GM12874 (cell line): ENCODE measurements at regions not wholly inside any gene's neighbourhood (a gene's known extent, or its start where the extent isn't known, plus 50 kb on each side); places are given as distances from the start of the nearest gene placed in this dataset.

Experiments
- TF ChIP-seq, protein P1 (sequence below): IDR thresholded peaks from 2 replicates; pipeline ENCODE4 v1.5.1; 2011; ENCODE audit warnings: low read depth, mild to moderate bottlenecking, control low read depth, low read length, moderate library complexity; ENCODE audit not compliant: insufficient read depth

DNA sequence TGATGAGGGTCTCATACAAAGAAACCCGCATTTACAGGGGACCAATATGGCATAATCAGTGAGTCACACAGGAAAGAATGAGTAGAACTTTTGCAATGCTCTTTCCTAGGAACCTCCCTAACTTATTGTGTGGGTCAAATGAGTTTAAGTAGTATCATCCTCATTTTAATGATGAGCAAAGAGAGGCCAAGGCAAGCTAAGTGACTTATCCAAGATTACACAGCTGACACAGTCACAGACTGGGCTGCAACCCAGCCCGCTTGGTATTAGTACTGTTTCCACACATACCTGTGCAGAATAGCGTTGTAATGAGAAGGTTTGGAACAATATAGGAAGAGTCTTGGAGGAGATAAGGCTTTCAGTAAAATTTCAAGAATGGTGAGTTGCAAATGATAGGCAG lies 91.0 kb upstream of the PPP1R2C start:
- TF ChIP-seq, protein P1, sequence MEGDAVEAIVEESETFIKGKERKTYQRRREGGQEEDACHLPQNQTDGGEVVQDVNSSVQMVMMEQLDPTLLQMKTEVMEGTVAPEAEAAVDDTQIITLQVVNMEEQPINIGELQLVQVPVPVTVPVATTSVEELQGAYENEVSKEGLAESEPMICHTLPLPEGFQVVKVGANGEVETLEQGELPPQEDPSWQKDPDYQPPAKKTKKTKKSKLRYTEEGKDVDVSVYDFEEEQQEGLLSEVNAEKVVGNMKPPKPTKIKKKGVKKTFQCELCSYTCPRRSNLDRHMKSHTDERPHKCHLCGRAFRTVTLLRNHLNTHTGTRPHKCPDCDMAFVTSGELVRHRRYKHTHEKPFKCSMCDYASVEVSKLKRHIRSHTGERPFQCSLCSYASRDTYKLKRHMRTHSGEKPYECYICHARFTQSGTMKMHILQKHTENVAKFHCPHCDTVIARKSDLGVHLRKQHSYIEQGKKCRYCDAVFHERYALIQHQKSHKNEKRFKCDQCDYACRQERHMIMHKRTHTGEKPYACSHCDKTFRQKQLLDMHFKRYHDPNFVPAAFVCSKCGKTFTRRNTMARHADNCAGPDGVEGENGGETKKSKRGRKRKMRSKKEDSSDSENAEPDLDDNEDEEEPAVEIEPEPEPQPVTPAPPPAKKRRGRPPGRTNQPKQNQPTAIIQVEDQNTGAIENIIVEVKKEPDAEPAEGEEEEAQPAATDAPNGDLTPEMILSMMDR, result no peak

DNA sequence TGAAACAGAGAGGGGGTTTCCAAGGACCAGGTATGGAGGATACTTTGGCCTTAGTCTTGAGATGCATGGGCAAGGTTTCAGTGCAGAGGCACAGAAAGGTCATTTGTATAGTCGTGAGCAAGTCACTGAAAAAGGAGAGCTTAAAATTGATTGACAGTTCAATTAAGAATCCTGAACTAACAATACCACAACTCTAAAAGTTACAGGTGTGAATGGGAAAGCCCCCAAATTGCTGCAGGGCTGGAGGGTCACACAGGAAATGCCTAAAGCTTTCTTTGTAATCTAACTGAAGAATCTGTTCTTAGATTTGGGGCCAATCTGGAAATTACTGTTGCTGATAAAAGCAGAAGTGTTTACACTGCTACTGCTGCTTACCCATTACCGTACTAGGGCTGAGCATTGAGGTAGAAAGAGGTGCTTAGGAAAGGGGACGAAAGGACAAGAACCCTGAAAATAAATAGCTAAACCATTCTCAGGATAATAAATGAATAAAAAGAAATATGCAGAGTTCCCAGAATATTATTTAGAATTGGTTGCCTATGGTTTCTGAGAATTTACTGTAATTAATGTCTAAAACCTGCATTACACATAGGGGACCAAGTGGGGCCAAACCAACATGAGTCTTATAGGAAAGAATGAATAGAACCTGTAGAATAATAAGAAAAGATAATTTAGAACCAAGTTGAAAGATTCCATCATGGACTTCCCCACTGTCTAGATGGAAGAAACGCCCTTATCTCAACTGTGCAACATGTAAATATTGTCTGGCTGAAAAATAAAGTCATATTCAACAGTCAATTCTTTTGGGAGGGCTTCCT lies 91.9 kb upstream of the PPP1R2C start:
- TF ChIP-seq, protein P1, result no peak

DNA sequence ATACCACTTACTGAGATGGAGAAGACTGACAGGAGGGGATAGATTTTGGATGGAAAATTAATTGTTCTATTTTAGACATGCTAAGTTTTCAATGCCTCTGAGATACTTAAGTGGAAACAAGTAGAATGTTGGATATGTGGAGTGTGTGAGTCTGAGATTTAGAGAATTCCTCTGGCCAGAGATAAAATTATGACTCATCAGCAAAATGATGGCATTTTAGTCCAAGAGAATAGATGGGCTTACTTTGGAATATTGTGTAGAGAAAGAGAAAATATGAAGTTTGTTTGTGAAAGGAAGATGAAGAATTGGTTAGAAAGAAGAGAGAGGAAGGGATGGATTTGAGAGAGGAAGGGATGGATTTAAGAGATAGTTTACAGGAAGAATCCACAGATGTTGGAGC lies 108.6 kb upstream of the PPP1R2C start:
- TF ChIP-seq, protein P1, result no peak

DNA sequence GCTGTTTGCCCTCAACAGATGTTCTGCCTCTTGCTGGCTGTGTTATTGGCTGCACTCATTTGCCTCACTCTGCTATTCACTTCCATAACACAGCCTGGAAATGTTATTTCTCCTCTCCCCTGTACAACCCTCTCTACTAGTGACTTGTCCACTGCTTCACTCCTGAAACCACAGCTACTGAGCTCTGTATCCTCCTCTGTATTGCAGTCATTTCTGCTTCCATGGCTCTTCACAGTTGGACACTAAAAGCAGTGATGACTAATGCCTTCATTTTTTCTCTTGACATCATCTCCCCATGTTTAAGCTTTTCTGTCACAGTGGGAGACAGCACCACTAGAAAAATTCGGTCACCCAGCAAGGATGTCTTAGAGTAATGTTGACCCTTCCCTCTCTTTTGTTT lies 123.0 kb upstream of the PPP1R2C start:
- TF ChIP-seq, protein P1, result no peak

DNA sequence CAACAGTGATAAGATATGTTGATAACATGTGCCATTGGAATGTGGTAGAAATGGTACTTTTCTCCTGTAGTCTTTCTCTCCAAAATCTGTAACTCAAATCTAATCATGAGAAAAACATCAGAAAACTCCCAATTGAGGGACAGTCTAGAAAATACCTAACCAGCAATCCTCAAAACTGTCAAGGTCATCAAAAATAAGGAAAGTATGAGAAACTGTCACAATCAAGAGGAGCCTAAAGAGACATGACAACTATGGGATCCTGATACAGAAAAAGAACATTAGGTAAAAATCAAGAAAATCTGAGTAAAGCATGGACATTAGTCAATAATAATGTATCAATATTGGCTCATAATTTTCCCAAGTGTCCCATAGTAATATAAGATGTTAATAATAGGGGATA lies 124.5 kb upstream of the PPP1R2C start:
- TF ChIP-seq, protein P1, result no peak

DNA sequence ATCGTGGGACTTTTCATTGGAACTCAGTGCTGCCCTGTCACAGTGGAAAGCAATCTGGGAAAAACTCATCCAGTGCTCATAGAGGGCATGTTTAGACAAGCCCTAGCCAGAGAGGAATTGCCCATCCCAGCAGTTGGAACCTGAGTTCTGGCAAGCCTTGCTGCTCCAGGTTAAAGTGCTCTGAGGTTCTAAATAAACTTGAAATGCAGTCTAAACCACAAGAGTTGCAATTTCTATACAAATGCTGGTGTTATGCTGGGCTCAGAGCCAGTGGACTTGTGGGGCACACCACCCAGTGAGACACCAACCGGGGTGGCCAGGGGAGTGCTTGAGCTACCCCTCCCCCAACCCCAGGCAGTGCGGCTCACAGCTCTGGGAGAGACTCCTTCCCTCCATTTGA lies 142.8 kb upstream of the PPP1R2C start:
- TF ChIP-seq, protein P1, result no peak

DNA sequence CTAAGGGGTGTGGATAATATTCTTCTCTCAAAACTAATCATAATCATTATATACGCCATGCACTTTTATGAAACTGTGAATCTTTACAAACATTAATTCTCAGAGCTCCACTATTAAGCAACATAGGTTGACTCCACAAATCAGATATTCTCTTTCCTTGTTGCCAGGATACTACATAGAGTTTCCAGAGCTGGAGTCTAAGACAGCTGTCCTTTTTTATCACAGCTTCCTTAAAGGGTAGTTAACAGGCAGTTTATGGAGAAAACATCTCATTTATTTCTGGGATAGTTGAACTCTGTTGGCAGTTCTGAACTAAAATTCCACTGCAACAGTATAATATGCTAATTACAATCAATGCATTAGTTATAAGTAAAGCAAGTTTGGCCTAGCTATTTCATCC lies 152.1 kb upstream of the PPP1R2C start:
- TF ChIP-seq, protein P1, result no peak
